Stimulated activated naive CD8-positive, alpha-beta T cell treated with anti-CD3 and anti-CD28 coated beads, Interleukin-15, Interleukin-2, amounts not matched to agents 100 U/mL and 50 U/mL, for 24 hours (primary cell): ENCODE measurements at regions not wholly inside any gene's neighbourhood (a gene's known extent, or its start where the extent isn't known, plus 50 kb on each side); places are given as distances from the start of the nearest gene placed in this dataset.

Experiments
- ATAC-seq: fragments of 150-1000 bp; cut with Tn5 transposase; one replicate; pipeline ENCODE4 v1.10.0; 2021
- DNase-seq: peaks from one replicate; pipeline ENCODE4 v3.0.0; 2021

DNA sequence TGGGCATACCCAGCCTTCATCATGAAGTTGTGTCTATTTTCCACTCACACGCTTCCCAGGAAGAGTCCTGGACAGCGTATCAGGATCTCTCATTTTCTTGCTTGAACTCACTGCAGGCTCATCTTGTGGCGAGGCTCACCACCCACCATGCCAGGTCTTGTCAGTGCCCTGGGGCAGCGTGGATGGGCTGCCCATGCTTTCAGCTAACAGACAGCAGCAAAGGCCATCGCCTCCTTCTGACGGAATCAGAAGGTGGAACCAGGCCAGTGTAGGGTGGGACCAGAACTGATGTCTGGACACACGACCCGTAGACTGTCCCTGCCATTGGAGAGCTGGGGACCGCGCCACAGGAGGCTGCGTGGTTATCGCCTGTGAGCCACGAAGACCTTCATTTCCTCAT, 169.4 kb downstream of the FOXL1 start:
- DNase-seq (no peak), ATAC-seq (no peak)

DNA sequence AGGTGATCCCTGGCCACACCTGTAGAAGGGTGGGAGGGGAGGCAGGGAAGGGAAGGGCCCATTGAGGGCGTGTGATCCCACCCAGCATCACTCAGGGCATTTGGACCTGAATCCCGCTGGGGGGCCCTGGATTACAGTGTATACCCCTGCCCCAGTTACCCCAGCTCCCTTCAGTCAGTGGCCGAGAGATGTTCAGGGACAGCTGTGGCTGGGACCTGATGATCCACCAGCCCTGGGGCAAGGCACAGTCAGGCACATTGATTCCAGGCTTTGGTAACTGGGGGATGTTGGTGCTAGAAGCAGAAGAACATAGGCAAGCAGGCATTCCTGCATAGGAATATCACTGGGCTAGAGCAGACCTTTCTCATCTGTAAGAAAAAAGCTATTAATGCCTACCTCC, 170.3 kb downstream of the FOXL1 start:
- no peak for ATAC-seq
- DNase-seq = no peak

- no peak for DNase-seq
Observed at GRCh38 chr16:86751076-86752030, 173.0 kb downstream of the FOXL1 start.

GRCh38 chr16:86752582-86753175, 174.3 kb downstream of the FOXL1 start:
- ATAC-seq (no peak), DNase-seq (no peak)

More at GRCh38 chr16:86751076-86752030, 173.0 kb downstream of the FOXL1 start:
- ATAC-seq = no peak

GRCh38 chr16:86753399-86753798, 175.1 kb downstream of the FOXL1 start:
- DNase-seq = no peak
- no peak for ATAC-seq

- no peak for ATAC-seq
- DNase-seq = no peak
Observed at GRCh38 chr16:86755571-86756006, 177.2 kb downstream of the FOXL1 start.

- no peak for ATAC-seq
Observed at GRCh38 chr16:86756882-86757703, 178.7 kb downstream of the FOXL1 start.

DNA sequence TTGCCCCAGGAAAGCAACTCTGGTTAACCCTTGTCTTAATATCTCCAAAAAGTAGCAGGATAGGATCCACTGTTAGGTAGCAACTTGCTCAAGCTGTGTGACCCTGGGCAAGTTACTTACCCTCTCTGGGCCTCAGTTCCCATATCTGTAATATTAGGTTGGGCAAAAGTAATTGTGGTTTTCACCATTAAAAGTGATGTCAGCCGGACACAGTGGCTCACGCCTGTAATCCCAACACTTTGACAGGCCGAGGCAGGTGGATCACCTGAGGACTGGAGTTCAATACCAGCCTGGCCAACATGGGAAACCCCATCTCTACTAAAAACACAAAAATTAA, 179.3 kb downstream of the FOXL1 start:
- ATAC-seq (no peak), DNase-seq (no peak)

More at GRCh38 chr16:86756882-86757703, 178.7 kb downstream of the FOXL1 start:
- no peak for DNase-seq

- DNase-seq = no peak
- ATAC-seq = no peak
Observed at GRCh38 chr16:86758932-86759331, 180.6 kb downstream of the FOXL1 start.

DNA sequence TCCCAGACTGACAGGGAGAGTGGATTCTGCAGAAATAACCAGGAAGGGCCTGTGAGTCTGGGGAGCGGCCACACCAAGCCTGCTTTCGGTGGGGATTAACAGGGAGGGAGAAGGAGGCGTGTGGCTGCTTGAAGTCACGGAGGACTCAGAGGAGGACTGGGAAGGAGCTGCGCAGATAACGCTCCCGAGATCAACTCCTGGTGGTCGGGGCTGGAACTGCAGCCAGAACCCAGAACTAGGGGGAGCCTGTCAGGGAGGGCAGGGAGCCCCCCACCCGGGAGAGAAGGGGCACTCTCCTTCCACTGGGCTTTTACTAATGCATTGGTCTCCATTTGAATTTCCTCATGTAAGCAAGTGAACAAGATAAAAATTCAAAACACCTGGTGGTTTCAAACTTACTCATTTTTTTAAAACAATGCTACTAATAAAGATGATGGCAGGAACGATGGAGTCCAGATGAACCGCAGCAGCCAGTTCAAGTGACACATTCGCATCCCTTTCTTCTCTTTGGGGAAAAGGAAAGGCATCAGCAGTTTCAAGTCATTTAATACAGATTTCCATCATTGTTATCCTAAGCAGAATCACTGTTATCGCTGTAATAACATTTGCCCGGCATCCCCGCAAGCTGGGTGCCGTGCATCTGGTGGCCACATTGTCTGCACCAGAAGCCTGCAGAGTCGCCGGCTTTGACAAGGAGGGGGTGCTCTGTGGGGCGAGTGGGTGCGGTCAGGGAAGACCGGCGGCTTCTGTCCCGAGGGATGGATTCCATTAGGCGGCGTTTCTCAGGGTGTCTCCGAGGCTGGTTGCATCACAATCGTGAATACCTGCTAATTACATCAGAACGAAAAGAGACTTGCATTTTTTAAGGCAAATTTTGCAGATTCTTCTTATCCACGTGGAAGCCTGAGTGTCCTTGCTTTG, 183.0 kb downstream of the FOXL1 start:
- ATAC-seq = peak; percentile 36

GRCh38 chr16:86762095-86762494, 183.7 kb downstream of the FOXL1 start:
- DNase-seq (no peak), ATAC-seq (no peak)

More for the DNA sequence above, 183.0 kb downstream of the FOXL1 start:
- peak; percentile 70 for DNase-seq

- ATAC-seq (no peak), DNase-seq (no peak)
Observed at GRCh38 chr16:86763819-86764218, 185.5 kb downstream of the FOXL1 start.

DNA sequence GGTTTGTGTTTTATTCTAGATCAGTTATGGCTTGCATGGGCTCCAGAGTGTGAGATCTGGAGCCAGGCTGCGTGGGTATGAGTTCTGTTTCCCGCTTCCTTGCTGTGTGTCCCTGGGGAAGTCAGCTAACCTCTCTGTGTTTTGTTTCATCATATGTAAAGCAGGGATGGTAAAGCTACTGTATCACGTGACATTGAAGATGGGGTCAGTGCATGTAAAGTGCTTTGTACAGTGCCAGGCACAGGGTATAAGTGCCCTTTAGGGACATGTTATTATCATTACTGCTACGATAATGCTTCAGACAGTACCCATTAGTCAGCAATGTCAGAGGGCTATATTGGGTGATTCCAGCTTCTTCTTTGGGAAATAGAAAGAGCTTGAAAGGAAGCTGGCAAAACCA, 186.2 kb downstream of the FOXL1 start:
- DNase-seq (no peak), ATAC-seq (no peak)

DNA sequence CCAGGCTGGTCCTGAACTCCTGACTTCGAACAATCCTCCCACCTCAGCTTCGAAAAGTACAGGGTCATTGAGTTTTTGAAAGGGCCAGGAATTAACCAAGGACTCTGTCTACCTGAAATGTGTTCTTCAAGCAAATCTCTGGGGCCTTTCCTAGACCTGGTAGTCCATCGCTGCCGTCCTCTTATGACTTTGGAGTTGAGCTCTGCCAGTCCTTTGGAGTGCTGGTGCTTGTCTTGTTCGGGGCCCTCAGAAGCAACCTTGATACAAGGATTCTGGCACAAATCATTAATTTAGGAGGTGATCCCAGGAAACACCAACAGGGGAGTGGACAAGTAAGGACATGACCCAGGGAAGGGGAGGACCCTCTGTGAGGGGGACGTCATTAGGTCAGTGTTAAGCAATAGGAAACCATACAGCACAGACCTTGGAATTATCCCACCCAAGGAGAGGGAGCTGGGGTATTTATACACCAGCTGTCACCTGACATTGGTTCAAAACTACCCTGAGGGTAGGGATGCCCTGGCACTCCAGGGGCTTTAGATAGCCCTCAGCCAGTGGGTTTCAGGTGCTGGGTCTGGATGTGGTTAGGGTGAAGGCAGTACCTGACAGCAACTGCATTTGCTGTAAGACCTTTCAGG, 187.2 kb downstream of the FOXL1 start:
- DNase-seq = no peak
- ATAC-seq = no peak

DNA sequence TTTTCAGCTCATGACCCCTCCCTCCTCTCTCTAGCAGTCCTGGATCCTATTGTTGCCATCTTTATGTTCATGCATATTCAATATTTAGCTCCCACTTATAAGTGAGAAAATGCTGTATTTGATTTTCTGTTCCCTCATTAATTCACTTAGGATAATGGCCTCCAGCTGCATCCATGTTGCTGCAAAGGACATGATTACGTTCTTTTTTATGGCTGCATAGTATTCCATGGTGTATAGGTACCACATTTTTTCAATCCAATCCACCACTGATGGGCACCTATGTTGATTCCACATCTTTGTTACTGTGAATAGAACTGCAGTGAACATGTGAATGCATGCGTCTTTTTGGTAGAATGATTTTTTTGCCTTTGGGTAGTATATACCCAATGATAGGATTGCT, 188.4 kb downstream of the FOXL1 start:
- DNase-seq (no peak), ATAC-seq (no peak)

GRCh38 chr16:86768228-86768791, 190.0 kb downstream of the FOXL1 start:
- ATAC-seq (no peak), DNase-seq (no peak)

DNA sequence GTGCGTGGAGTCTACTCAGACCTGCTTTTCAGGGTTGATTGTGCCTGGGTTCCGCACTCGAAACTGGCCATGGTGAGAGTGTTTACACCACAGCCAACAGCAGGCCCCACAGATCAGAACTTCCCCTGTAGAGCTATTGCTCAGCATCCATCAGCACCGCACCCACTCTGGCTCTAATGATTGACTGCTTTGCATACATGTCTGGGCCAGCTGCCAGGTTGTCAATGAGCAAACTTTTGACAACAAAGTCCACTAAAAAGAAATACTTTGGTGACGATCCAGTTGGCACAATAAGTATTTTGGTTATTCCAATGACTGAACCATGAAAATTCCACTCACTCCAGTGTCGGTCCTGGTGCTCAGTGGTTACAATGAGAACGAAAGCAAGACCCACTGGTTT, 190.7 kb downstream of the FOXL1 start:
- DNase-seq (no peak), ATAC-seq (no peak)

DNA sequence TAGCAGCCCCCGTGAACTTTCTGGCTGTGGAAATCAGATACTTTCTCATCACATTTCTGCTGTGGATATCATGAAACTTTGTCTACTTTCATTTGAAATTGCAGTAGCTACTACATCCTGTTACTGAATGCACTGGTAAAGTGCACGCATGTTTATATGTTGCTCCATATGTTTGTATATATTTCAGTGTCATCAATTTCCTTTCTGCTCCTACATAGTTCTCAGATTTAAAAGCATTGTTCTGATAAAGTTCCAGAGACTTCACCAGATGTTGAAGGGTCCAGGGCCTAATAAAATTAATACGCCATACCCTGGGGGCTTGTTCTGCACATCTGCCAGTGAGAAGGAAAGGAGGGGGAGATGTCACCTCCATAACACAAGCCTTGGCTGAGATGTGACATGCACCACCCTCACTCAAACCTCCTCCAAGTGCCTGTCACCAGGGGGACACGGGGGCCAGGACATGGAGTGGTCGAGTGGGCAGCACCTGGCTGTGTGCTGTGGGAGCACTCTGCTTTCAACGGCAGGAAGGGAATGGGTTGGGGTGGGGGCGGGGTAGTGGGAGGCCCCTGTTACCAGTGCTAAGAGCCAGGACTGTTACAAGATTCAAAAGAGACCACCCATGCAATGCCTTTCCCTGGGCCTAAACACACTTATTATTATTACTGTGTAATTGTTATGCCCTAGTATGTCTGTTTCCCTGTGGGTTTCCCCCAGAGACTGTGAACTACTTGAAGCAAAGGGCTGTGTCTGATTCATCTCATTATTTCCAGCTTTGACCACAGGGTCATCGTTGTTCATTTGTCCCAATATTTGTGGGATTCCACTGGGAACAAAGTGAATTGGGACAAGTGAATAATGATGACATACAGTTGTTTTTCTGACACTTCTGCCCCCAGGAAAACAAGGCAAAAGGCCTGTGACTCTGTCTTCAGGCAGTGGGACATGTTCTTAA, 193.4 kb downstream of the FOXL1 start:
- no peak for DNase-seq

GRCh38 chr16:86772671-86773353, 194.5 kb downstream of the FOXL1 start:
- DNase-seq = no peak

More for the DNA sequence above, 193.4 kb downstream of the FOXL1 start:
- no peak for ATAC-seq

More at GRCh38 chr16:86772671-86773353, 194.5 kb downstream of the FOXL1 start:
- no peak for ATAC-seq
